A549 (cell line): ENCODE measurements at regions not wholly inside any gene's neighbourhood (a gene's known extent, or its start where the extent isn't known, plus 50 kb on each side); places are given as distances from the start of the nearest gene placed in this dataset.

Source experiments
- CEBPB ChIP-seq, 2 experiments: fragments of >200 bp in 1 of 2; sonication (Bioruptor Twin) in 1 of 2; formaldehyde crosslinking in 1 of 2; IDR thresholded peaks; 2 replicates each; pipeline ENCODE4 v1.6.1; 2012 to 2016
- CHD4 ChIP-seq: fragments of 200-600 bp; sonication (generic); IDR thresholded peaks from 2 replicates; pipeline ENCODE4 v1.6.1; 2016; ENCODE audit warnings: antibody characterized with exemption, mild to moderate bottlenecking, borderline replicate concordance
- EP300 ChIP-seq, 2 experiments: fragments of >200 bp; sonication (Bioruptor Twin); formaldehyde crosslinking; IDR thresholded peaks; 2 replicates in 1 of 2; 3 replicates in 1 of 2; pipeline ENCODE4 v1.6.1; 2016 to 2017
- JUN ChIP-seq, 2 experiments: fragments of >200 bp; sonication (Bioruptor Twin); formaldehyde crosslinking; IDR thresholded peaks; 2 replicates in 1 of 2; 3 replicates in 1 of 2; pipeline ENCODE4 v1.6.1; 2016 to 2017
- MAFK ChIP-seq: fragments of 450-650 bp; IDR thresholded peaks from 2 replicates; pipeline ENCODE4 v1.6.1; 2014; ENCODE audit not compliant: partially characterized antibody
- POLR2A ChIP-seq: IDR thresholded peaks from 2 replicates; pipeline ENCODE4 v1.6.1; 2012; ENCODE audit warnings: mild to moderate bottlenecking, low read length
- TF ChIP-seq, protein P1 (sequence below): IDR thresholded peaks from 2 replicates; pipeline ENCODE4 v1.6.1; 2012
- TF ChIP-seq, protein P2 (sequence below): fragments of 200-600 bp; sonication (generic); IDR thresholded peaks from 2 replicates; pipeline ENCODE4 v1.6.1; 2016; ENCODE audit warnings: antibody characterized with exemption, mild to moderate bottlenecking, moderate library complexity
- TF ChIP-seq, protein P3 (sequence below): fragments of >200 bp; sonication (Bioruptor Twin); formaldehyde crosslinking; IDR thresholded peaks from 3 replicates; pipeline ENCODE4 v1.5.1; 2016

- TF ChIP-seq JUN (IDR thresholded peaks at IDR 0.05) (no peak), EP300 (IDR thresholded peaks at IDR 0.05) (no peak), MAFK (no peak), POLR2A (no peak), CHD4 (no peak), CEBPB (IDR thresholded peaks at IDR 0.05) (no peak)
- TF ChIP-seq, protein P1, sequence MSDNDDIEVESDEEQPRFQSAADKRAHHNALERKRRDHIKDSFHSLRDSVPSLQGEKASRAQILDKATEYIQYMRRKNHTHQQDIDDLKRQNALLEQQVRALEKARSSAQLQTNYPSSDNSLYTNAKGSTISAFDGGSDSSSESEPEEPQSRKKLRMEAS, result no peak
- TF ChIP-seq, protein P2, sequence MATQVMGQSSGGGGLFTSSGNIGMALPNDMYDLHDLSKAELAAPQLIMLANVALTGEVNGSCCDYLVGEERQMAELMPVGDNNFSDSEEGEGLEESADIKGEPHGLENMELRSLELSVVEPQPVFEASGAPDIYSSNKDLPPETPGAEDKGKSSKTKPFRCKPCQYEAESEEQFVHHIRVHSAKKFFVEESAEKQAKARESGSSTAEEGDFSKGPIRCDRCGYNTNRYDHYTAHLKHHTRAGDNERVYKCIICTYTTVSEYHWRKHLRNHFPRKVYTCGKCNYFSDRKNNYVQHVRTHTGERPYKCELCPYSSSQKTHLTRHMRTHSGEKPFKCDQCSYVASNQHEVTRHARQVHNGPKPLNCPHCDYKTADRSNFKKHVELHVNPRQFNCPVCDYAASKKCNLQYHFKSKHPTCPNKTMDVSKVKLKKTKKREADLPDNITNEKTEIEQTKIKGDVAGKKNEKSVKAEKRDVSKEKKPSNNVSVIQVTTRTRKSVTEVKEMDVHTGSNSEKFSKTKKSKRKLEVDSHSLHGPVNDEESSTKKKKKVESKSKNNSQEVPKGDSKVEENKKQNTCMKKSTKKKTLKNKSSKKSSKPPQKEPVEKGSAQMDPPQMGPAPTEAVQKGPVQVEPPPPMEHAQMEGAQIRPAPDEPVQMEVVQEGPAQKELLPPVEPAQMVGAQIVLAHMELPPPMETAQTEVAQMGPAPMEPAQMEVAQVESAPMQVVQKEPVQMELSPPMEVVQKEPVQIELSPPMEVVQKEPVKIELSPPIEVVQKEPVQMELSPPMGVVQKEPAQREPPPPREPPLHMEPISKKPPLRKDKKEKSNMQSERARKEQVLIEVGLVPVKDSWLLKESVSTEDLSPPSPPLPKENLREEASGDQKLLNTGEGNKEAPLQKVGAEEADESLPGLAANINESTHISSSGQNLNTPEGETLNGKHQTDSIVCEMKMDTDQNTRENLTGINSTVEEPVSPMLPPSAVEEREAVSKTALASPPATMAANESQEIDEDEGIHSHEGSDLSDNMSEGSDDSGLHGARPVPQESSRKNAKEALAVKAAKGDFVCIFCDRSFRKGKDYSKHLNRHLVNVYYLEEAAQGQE, result no peak
- TF ChIP-seq, protein P3, sequence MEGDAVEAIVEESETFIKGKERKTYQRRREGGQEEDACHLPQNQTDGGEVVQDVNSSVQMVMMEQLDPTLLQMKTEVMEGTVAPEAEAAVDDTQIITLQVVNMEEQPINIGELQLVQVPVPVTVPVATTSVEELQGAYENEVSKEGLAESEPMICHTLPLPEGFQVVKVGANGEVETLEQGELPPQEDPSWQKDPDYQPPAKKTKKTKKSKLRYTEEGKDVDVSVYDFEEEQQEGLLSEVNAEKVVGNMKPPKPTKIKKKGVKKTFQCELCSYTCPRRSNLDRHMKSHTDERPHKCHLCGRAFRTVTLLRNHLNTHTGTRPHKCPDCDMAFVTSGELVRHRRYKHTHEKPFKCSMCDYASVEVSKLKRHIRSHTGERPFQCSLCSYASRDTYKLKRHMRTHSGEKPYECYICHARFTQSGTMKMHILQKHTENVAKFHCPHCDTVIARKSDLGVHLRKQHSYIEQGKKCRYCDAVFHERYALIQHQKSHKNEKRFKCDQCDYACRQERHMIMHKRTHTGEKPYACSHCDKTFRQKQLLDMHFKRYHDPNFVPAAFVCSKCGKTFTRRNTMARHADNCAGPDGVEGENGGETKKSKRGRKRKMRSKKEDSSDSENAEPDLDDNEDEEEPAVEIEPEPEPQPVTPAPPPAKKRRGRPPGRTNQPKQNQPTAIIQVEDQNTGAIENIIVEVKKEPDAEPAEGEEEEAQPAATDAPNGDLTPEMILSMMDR, result no peak
Measured at GRCh38 chr13:111409413-111409812, 89.0 kb downstream of the TEX29 start.
